IMR-90 (cell line): ENCODE measurements at regions not wholly inside any gene's neighbourhood (a gene's known extent, or its start where the extent isn't known, plus 50 kb on each side); places are given as distances from the start of the nearest gene placed in this dataset.

Source experiments
- FOS ChIP-seq: fragments of 150-350 bp; IDR thresholded peaks from 2 replicates; pipeline ENCODE4 v1.6.1; 2016; ENCODE audit warnings: low read depth, low read length
- MXI1 ChIP-seq: IDR thresholded peaks from 2 replicates; pipeline ENCODE4 v1.6.1; 2012; ENCODE audit warnings: low read depth, mild to moderate bottlenecking, low read length, moderate library complexity, borderline replicate concordance
- RCOR1 ChIP-seq: IDR thresholded peaks from 2 replicates; pipeline ENCODE4 v1.6.1; 2012; ENCODE audit warnings: mild to moderate bottlenecking, low read length, improper control_type of control experiment; ENCODE audit not compliant: insufficient replicate concordance
- RFX5 ChIP-seq: IDR thresholded peaks from 2 replicates; pipeline ENCODE4 v1.8.0; 2012; ENCODE audit warnings: low read depth, mild to moderate bottlenecking, low read length, moderate library complexity
- TF ChIP-seq, protein P1 (sequence below): conservative IDR thresholded peaks from 2 replicates; pipeline ENCODE4 v1.5.1; 2012; ENCODE audit warnings: mild to moderate bottlenecking, low read depth, low read length, improper control_type of control experiment

DNA sequence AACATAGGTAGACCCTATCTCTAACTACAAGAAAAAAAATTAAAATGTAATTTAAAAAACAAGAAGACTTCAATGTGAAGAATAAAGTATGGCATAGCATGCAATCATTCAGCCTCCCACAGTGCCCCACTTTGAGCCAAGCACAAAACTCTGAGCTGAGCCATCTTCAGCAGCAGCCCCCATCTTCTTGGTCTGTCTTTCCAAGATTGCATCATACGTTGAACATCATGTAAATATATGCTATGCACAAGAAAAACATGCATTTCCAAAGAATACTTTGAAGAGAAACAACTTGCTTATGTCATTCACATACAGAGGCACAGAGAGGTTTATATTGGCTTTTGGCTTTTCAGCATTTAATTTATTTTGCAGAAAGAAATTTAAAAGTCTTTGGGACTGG lies 105.8 kb upstream of the TMPO start:
- TF ChIP-seq, protein P1, sequence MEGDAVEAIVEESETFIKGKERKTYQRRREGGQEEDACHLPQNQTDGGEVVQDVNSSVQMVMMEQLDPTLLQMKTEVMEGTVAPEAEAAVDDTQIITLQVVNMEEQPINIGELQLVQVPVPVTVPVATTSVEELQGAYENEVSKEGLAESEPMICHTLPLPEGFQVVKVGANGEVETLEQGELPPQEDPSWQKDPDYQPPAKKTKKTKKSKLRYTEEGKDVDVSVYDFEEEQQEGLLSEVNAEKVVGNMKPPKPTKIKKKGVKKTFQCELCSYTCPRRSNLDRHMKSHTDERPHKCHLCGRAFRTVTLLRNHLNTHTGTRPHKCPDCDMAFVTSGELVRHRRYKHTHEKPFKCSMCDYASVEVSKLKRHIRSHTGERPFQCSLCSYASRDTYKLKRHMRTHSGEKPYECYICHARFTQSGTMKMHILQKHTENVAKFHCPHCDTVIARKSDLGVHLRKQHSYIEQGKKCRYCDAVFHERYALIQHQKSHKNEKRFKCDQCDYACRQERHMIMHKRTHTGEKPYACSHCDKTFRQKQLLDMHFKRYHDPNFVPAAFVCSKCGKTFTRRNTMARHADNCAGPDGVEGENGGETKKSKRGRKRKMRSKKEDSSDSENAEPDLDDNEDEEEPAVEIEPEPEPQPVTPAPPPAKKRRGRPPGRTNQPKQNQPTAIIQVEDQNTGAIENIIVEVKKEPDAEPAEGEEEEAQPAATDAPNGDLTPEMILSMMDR = no peak
- TF ChIP-seq RCOR1 (no peak), FOS (no peak), RFX5 (no peak), MXI1 (no peak)
